ENCODE measurements at regions not wholly inside any gene's neighbourhood (a gene's known extent, or its start where the extent isn't known, plus 50 kb on each side); places are given as distances from the start of the nearest gene placed in this dataset.
A peak's percentile ranks its signal among the peaks of the same experiment; 100 is the strongest.

- Histone ChIP-seq H3K4me1 (ENCODE audit: control insufficient read depth, insufficient read depth, low read length) (peaks cover 6% of the 10 kb centered on the region), H3K4me3 (ENCODE audit: low read depth, low read length) (no peak overlapping the region), H3K27me3 (ENCODE audit: control insufficient read depth, insufficient read depth, low read length) (no peaks in the 10 kb centered on the region), H3K9me3 (ENCODE audit: control insufficient read depth, insufficient read depth, low read length) (no peaks in the 10 kb centered on the region), H3K36me3 (ENCODE audit: control insufficient read depth, insufficient read depth, low read length) (no peaks in the 10 kb centered on the region), H3K27ac (ENCODE audit: low read depth, low read length) (no peak overlapping the region)
- no CpG with 5 or more reads among the region's 2 CpGs for WGBS (ENCODE audit: insufficient coverage)
- DNase-seq (ENCODE audit: low read depth in 4 of 6, low spot score in 6 of 6) = no peak
Measured at GRCh38 chr2:12321886-12322285, 394.9 kb upstream of the TRIB2 start.

GRCh38 chr2:12325806-12326205 lies 390.9 kb upstream of the TRIB2 start:
- WGBS (ENCODE audit: insufficient coverage) = 95% methylated on average over 7 of the region's 9 CpGs
- Histone ChIP-seq H3K4me3 (ENCODE audit: low read depth, low read length) (no peak overlapping the region), H3K9me3 (ENCODE audit: control insufficient read depth, insufficient read depth, low read length) (no peaks in the 10 kb centered on the region), H3K27me3 (ENCODE audit: control insufficient read depth, insufficient read depth, low read length) (no peaks in the 10 kb centered on the region), H3K27ac (ENCODE audit: low read depth, low read length) (no peak overlapping the region), H3K4me1 (ENCODE audit: control insufficient read depth, insufficient read depth, low read length) (peaks cover 6% of the 10 kb centered on the region), H3K36me3 (ENCODE audit: control insufficient read depth, insufficient read depth, low read length) (no peaks in the 10 kb centered on the region)
- no peak for DNase-seq (ENCODE audit: low read depth in 4 of 6, low spot score in 6 of 6)

GRCh38 chr2:12326449-12327190 lies 390.1 kb upstream of the TRIB2 start:
- Histone ChIP-seq H3K27ac (ENCODE audit: low read depth, low read length) (no peak overlapping the region), H3K36me3 (ENCODE audit: control insufficient read depth, insufficient read depth, low read length) (no peaks in the 10 kb centered on the region), H3K4me3 (ENCODE audit: low read depth, low read length) (no peak overlapping the region), H3K9me3 (ENCODE audit: control insufficient read depth, insufficient read depth, low read length) (no peaks in the 10 kb centered on the region), H3K4me1 (ENCODE audit: control insufficient read depth, insufficient read depth, low read length) (no peaks in the 10 kb centered on the region), H3K27me3 (ENCODE audit: control insufficient read depth, insufficient read depth, low read length) (no peaks in the 10 kb centered on the region)
- 79% methylated on average over 9 of the region's 12 CpGs for WGBS (ENCODE audit: insufficient coverage)
- peak in 1 of 6 donors; percentile 48 for DNase-seq (ENCODE audit: low read depth in 4 of 6, low spot score in 6 of 6)

GRCh38 chr2:12330916-12331315 lies 385.8 kb upstream of the TRIB2 start:
- Histone ChIP-seq H3K27me3 (ENCODE audit: control insufficient read depth, insufficient read depth, low read length) (no peaks in the 10 kb centered on the region), H3K4me1 (ENCODE audit: control insufficient read depth, insufficient read depth, low read length) (no peaks in the 10 kb centered on the region), H3K9me3 (ENCODE audit: control insufficient read depth, insufficient read depth, low read length) (no peaks in the 10 kb centered on the region), H3K4me3 (ENCODE audit: low read depth, low read length) (no peak overlapping the region), H3K27ac (ENCODE audit: low read depth, low read length) (no peak overlapping the region), H3K36me3 (ENCODE audit: control insufficient read depth, insufficient read depth, low read length) (no peaks in the 10 kb centered on the region)
- DNase-seq (ENCODE audit: low read depth in 4 of 6, low spot score in 6 of 6) = no peak
- 96% methylated on average over 3 of the region's 3 CpGs for WGBS (ENCODE audit: insufficient coverage)

GRCh38 chr2:12331698-12332097 lies 385.0 kb upstream of the TRIB2 start:
- Histone ChIP-seq H3K27ac (ENCODE audit: low read depth, low read length) (no peak overlapping the region), H3K27me3 (ENCODE audit: control insufficient read depth, insufficient read depth, low read length) (no peaks in the 10 kb centered on the region), H3K9me3 (ENCODE audit: control insufficient read depth, insufficient read depth, low read length) (no peaks in the 10 kb centered on the region), H3K4me1 (ENCODE audit: control insufficient read depth, insufficient read depth, low read length) (no peaks in the 10 kb centered on the region), H3K36me3 (ENCODE audit: control insufficient read depth, insufficient read depth, low read length) (no peaks in the 10 kb centered on the region), H3K4me3 (ENCODE audit: low read depth, low read length) (no peak overlapping the region)
- no CpG with 5 or more reads among the region's 2 CpGs for WGBS (ENCODE audit: insufficient coverage)
- DNase-seq (ENCODE audit: low read depth in 4 of 6, low spot score in 6 of 6) = no peak

- Histone ChIP-seq H3K36me3 (ENCODE audit: control insufficient read depth, insufficient read depth, low read length) (no peaks in the 10 kb centered on the region), H3K4me3 (ENCODE audit: low read depth, low read length) (no peak overlapping the region), H3K27me3 (ENCODE audit: control insufficient read depth, insufficient read depth, low read length) (no peaks in the 10 kb centered on the region), H3K4me1 (ENCODE audit: control insufficient read depth, insufficient read depth, low read length) (no peaks in the 10 kb centered on the region), H3K9me3 (ENCODE audit: control insufficient read depth, insufficient read depth, low read length) (no peaks in the 10 kb centered on the region), H3K27ac (ENCODE audit: low read depth, low read length) (no peak overlapping the region)
- DNase-seq (ENCODE audit: low read depth in 4 of 6, low spot score in 6 of 6) = no peak
- WGBS (ENCODE audit: insufficient coverage) = 56% methylated on average over 2 of the region's 2 CpGs
Measured at GRCh38 chr2:12333293-12333692, 383.4 kb upstream of the TRIB2 start.

GRCh38 chr2:12334412-12334966 lies 382.2 kb upstream of the TRIB2 start:
- no peak overlapping the region for H3K4me3 ChIP-seq (ENCODE audit: low read depth, low read length)
- no peak overlapping the region for H3K27ac ChIP-seq (ENCODE audit: low read depth, low read length)
- peak in 2 of 6 donors; percentile 51 to 84 for DNase-seq (ENCODE audit: low read depth in 4 of 6, low spot score in 6 of 6)
- H3K4me1 ChIP-seq (ENCODE audit: control insufficient read depth, insufficient read depth, low read length) = no peaks in the 10 kb centered on the region
- H3K36me3 ChIP-seq (ENCODE audit: control insufficient read depth, insufficient read depth, low read length) = no peaks in the 10 kb centered on the region
- no peaks in the 10 kb centered on the region for H3K9me3 ChIP-seq (ENCODE audit: control insufficient read depth, insufficient read depth, low read length)
- H3K27me3 ChIP-seq (ENCODE audit: control insufficient read depth, insufficient read depth, low read length) = no peaks in the 10 kb centered on the region
- 51% methylated on average over 9 of the region's 11 CpGs for WGBS (ENCODE audit: insufficient coverage)

- Histone ChIP-seq H3K4me3 (ENCODE audit: low read depth, low read length) (no peak overlapping the region), H3K36me3 (ENCODE audit: control insufficient read depth, insufficient read depth, low read length) (no peaks in the 10 kb centered on the region), H3K4me1 (ENCODE audit: control insufficient read depth, insufficient read depth, low read length) (no peaks in the 10 kb centered on the region), H3K27me3 (ENCODE audit: control insufficient read depth, insufficient read depth, low read length) (no peaks in the 10 kb centered on the region), H3K9me3 (ENCODE audit: control insufficient read depth, insufficient read depth, low read length) (no peaks in the 10 kb centered on the region), H3K27ac (ENCODE audit: low read depth, low read length) (no peak overlapping the region)
- DNase-seq (ENCODE audit: low read depth in 4 of 6, low spot score in 6 of 6) = peak in 2 of 6 donors; percentile 12 to 83
- 40% methylated on average over 5 of the region's 6 CpGs for WGBS (ENCODE audit: insufficient coverage)
Measured at GRCh38 chr2:12335131-12335530, 381.6 kb upstream of the TRIB2 start.

GRCh38 chr2:12335995-12336394 lies 380.7 kb upstream of the TRIB2 start:
- WGBS (ENCODE audit: insufficient coverage) = no CpG with 5 or more reads among the region's 2 CpGs
- DNase-seq (ENCODE audit: low read depth in 4 of 6, low spot score in 6 of 6) = no peak
- Histone ChIP-seq H3K9me3 (ENCODE audit: control insufficient read depth, insufficient read depth, low read length) (no peaks in the 10 kb centered on the region), H3K4me1 (ENCODE audit: control insufficient read depth, insufficient read depth, low read length) (no peaks in the 10 kb centered on the region), H3K36me3 (ENCODE audit: control insufficient read depth, insufficient read depth, low read length) (no peaks in the 10 kb centered on the region), H3K4me3 (ENCODE audit: low read depth, low read length) (no peak overlapping the region), H3K27me3 (ENCODE audit: control insufficient read depth, insufficient read depth, low read length) (no peaks in the 10 kb centered on the region), H3K27ac (ENCODE audit: low read depth, low read length) (no peak overlapping the region)
